Suppressor macrophage treated with lipopolysaccharide for 4 hours (primary cell): ENCODE measurements at regions not wholly inside any gene's neighbourhood (a gene's known extent, or its start where the extent isn't known, plus 50 kb on each side); places are given as distances from the start of the nearest gene placed in this dataset.
A peak's percentile ranks its signal among the peaks of the same experiment; 100 is the strongest.

Experiments
- DNase-seq: peaks from one replicate; pipeline ENCODE4 v3.0.0-alpha.2; 2020

- DNase-seq: no peak
Observed at GRCh38 chr4:54152846-54153600, 53.1 kb downstream of the GSX2 start.

- DNase-seq: no peak
Observed at GRCh38 chr4:54155936-54156335, 56.0 kb downstream of the GSX2 start.

- peak; percentile 18 for DNase-seq
Observed at GRCh38 chr4:54157606-54158005, 57.6 kb downstream of the GSX2 start.

GRCh38 chr4:54159543-54159942 is 59.6 kb downstream of the GSX2 start:
- no peak for DNase-seq

GRCh38 chr4:54165011-54165410 is 64.1 kb upstream of the PDGFRA start:
- DNase-seq: no peak

GRCh38 chr4:54165438-54165837 is 63.7 kb upstream of the PDGFRA start:
- DNase-seq: no peak

GRCh38 chr4:54167508-54167907 is 61.6 kb upstream of the PDGFRA start:
- no peak for DNase-seq

- DNase-seq: peak; percentile 20
Observed at GRCh38 chr4:54169176-54169575, 59.9 kb upstream of the PDGFRA start.

- no peak for DNase-seq
Observed at GRCh38 chr4:54172156-54172555, 56.9 kb upstream of the PDGFRA start.

GRCh38 chr4:54173281-54173912 is 55.7 kb upstream of the PDGFRA start:
- DNase-seq: no peak

GRCh38 chr4:54176202-54176601 is 52.9 kb upstream of the PDGFRA start:
- DNase-seq: no peak
